Liver (tissue), 8 donors: ENCODE measurements at regions not wholly inside any gene's neighbourhood (a gene's known extent, or its start where the extent isn't known, plus 50 kb on each side); places are given as distances from the start of the nearest gene placed in this dataset.

ENCODE experiments used
- DNase-seq: peaks from one replicate; pipeline ENCODE4 v3.0.0-alpha.2; 2017; ENCODE audit warnings: low spot score
- H3K27ac ChIP-seq, 2 donors: one replicate each; pipeline ENCODE4 v1.7.0; 2013; ENCODE audit warnings: inconsistent platforms in 2 of 2, low read length in 2 of 2, control low read depth in 1 of 2, low read depth in 1 of 2, mild to moderate bottlenecking in 1 of 2
- H3K27me3 ChIP-seq, 4 donors: one replicate each; pipeline versions ENCODE4 v1.6.1 to v1.7.0; 2013; ENCODE audit warnings: low read length in 3 of 4, inconsistent platforms in 1 of 4, mild to moderate bottlenecking in 1 of 4, moderate library complexity in 1 of 4; ENCODE audit not compliant: control insufficient read depth in 4 of 4, insufficient read depth in 4 of 4
- H3K36me3 ChIP-seq, 4 donors: one replicate each; pipeline versions ENCODE4 v1.6.1 to v1.7.0; 2013; ENCODE audit warnings: low read length in 3 of 4, mild to moderate bottlenecking in 3 of 4, low read depth in 1 of 4, moderate library complexity in 1 of 4; ENCODE audit not compliant: control insufficient read depth in 4 of 4, insufficient read depth in 3 of 4
- H3K4me1 ChIP-seq, 4 donors: one replicate each; pipeline versions ENCODE4 v1.6.1 to v1.7.0; 2013; ENCODE audit warnings: low read length in 3 of 4, mild to moderate bottlenecking in 3 of 4, moderate library complexity in 1 of 4; ENCODE audit not compliant: control insufficient read depth in 4 of 4, insufficient read depth in 4 of 4
- H3K4me3 ChIP-seq, 3 donors: one replicate each; pipeline versions ENCODE4 v1.6.1 to v1.7.0; 2013; ENCODE audit warnings: low read length in 3 of 3, control low read depth in 1 of 3, low read depth in 1 of 3, mild to moderate bottlenecking in 1 of 3
- H3K9ac ChIP-seq, 2 donors: one replicate each; pipeline ENCODE4 v1.7.0; 2013; ENCODE audit warnings: low read length in 2 of 2, mild to moderate bottlenecking in 2 of 2, moderate library complexity in 2 of 2, control low read depth in 1 of 2, low read depth in 1 of 2
- H3K9me3 ChIP-seq, 4 donors: one replicate each; pipeline versions ENCODE4 v1.6.1 to v1.7.0; 2013; ENCODE audit warnings: low read length in 3 of 4; ENCODE audit not compliant: control insufficient read depth in 4 of 4
- ATF3 ChIP-seq: IDR thresholded peaks from 2 replicates; pipeline ENCODE4 v1.6.1; 2016; ENCODE audit warnings: antibody characterized with exemption
- CTCF ChIP-seq: fragments of 150-350 bp; IDR thresholded peaks from 2 replicates; pipeline ENCODE4 v1.5.1; 2017; ENCODE audit warnings: improper control_type of control experiment, low read depth, low read length; ENCODE audit not compliant: missing input control
- EGR1 ChIP-seq, 2 donors: IDR thresholded peaks; 2 replicates each; pipeline ENCODE4 v1.6.1; 2016 to 2018; ENCODE audit warnings: antibody characterized with exemption in 2 of 2, low read depth in 2 of 2
- FOXA1 ChIP-seq: IDR thresholded peaks from 2 replicates; pipeline ENCODE4 v1.6.1; 2016; ENCODE audit warnings: antibody characterized with exemption
- FOXA2 ChIP-seq: IDR thresholded peaks from 2 replicates; pipeline ENCODE4 v1.6.1; 2016; ENCODE audit warnings: antibody characterized with exemption
- HNF4A ChIP-seq, 2 donors: conservative IDR thresholded peaks; 2 replicates each; pipeline ENCODE4 v1.6.1; 2016; ENCODE audit warnings: antibody characterized with exemption in 2 of 2, mild to moderate bottlenecking in 2 of 2
- NR2F2 ChIP-seq: IDR thresholded peaks from 2 replicates; pipeline ENCODE4 v1.6.1; 2016; ENCODE audit warnings: antibody characterized with exemption
- RAD21 ChIP-seq, 2 donors: IDR thresholded peaks; 2 replicates each; pipeline ENCODE4 v1.6.1; 2016; ENCODE audit warnings: antibody characterized with exemption in 2 of 2, mild to moderate bottlenecking in 2 of 2
- REST ChIP-seq: IDR thresholded peaks from 2 replicates; pipeline ENCODE4 v1.6.1; 2016; ENCODE audit warnings: antibody characterized with exemption, mild to moderate bottlenecking
- RXRA ChIP-seq, 2 donors: IDR thresholded peaks; 2 replicates each; pipeline ENCODE4 v1.6.1; 2017 to 2018; ENCODE audit warnings: antibody characterized with exemption in 2 of 2, mild to moderate bottlenecking in 1 of 2
- SP1 ChIP-seq: IDR thresholded peaks from 2 replicates; pipeline ENCODE4 v1.6.1; 2018; ENCODE audit warnings: antibody characterized with exemption, mild to moderate bottlenecking
- TAF1 ChIP-seq: conservative IDR thresholded peaks from 2 replicates; pipeline ENCODE4 v1.6.1; 2016; ENCODE audit warnings: antibody characterized with exemption, mild to moderate bottlenecking
- ZBTB33 ChIP-seq: IDR thresholded peaks from 2 replicates; pipeline ENCODE4 v1.6.1; 2016; ENCODE audit warnings: antibody characterized with exemption
- WGBS: extraction: QIAGEN DNeasy Blood & Tissue Kit; methylation state at CpG from one replicate; pipeline ENCODE4 v1.1.7; 2013; 5-methylcytosine and 5-hydroxymethylcytosine counted together
- TF ChIP-seq, protein P1 (sequence below): IDR thresholded peaks from 2 replicates; pipeline ENCODE4 v1.6.1; 2016; ENCODE audit warnings: antibody characterized with exemption
- donor health status: healthy.
- donor health status: healthy.
- donor health status: healthy.
- donor health status: healthy.
- donor health status: healthy.

- TF ChIP-seq REST (no peak), NR2F2 (no peak), FOXA2 (no peak), SP1 (no peak), FOXA1 (no peak)
Measured at GRCh38 chr19:28983430-28983829, 229.5 kb downstream of the UQCRFS1 start (continued).

GRCh38 chr19:28981994-28982393, 231.0 kb downstream of the UQCRFS1 start:
- Histone ChIP-seq H3K4me3 (no peak overlapping the region), H3K9me3 (no peaks in the 10 kb centered on the region), H3K9ac (no peak overlapping the region), H3K36me3 (no peaks in the 10 kb centered on the region), H3K4me1 (no peaks in the 10 kb centered on the region), H3K27ac (no peak overlapping the region), H3K27me3 (peaks cover 0 to 2% (median 0%) of the 10 kb centered on the region in 4 donors)
- 92% methylated on average over 2 of the region's 2 CpGs for WGBS
- DNase-seq = no peak
- TF ChIP-seq FOXA2 (no peak), ATF3 (no peak), HNF4A (conservative IDR thresholded peaks at IDR 0.05) (no peak), CTCF (no peak), RAD21 (IDR thresholded peaks at IDR 0.05) (no peak)

- H3K4me3 ChIP-seq = no peak overlapping the region
- TF ChIP-seq RXRA (IDR thresholded peaks at IDR 0.05) (no peak), RAD21 (IDR thresholded peaks at IDR 0.05) (no peak), FOXA1 (no peak), EGR1 (IDR thresholded peaks at IDR 0.05; ENCODE audit: low read depth in 2 of 2) (no peak), TAF1 (no peak), SP1 (no peak), ZBTB33 (no peak), REST (no peak)
- TF ChIP-seq, protein P1, sequence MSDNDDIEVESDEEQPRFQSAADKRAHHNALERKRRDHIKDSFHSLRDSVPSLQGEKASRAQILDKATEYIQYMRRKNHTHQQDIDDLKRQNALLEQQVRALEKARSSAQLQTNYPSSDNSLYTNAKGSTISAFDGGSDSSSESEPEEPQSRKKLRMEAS = no peak
- no peak for DNase-seq
- peaks cover 0 to 2% (median 0%) of the 10 kb centered on the region in 4 donors for H3K27me3 ChIP-seq
- WGBS = 85% methylated on average over 11 of the region's 11 CpGs
- no peaks in the 10 kb centered on the region for H3K9me3 ChIP-seq
- no peaks in the 10 kb centered on the region for H3K36me3 ChIP-seq
- H3K4me1 ChIP-seq = no peaks in the 10 kb centered on the region
- no peak overlapping the region for H3K9ac ChIP-seq
- H3K27ac ChIP-seq = no peak overlapping the region
Measured at GRCh38 chr19:28981518-28981917, 231.4 kb downstream of the UQCRFS1 start.
